Mammary epithelial cell (primary cell): ENCODE measurements at regions not wholly inside any gene's neighbourhood (a gene's known extent, or its start where the extent isn't known, plus 50 kb on each side); places are given as distances from the start of the nearest gene placed in this dataset.

Experiments used
- EZH2 ChIP-seq: IDR thresholded peaks from 2 replicates; pipeline ENCODE4 v1.6.1; 2012; ENCODE audit warnings: low read length, inconsistent platforms, borderline replicate concordance
- TF ChIP-seq, protein P1 (sequence below), 2 donors: IDR thresholded peaks in 1 of 2; conservative IDR thresholded peaks in 1 of 2; 2 replicates each; pipeline ENCODE4 v1.5.1; 2011 to 2012; ENCODE audit warnings: inconsistent platforms in 2 of 2, low read length in 2 of 2, mild to moderate bottlenecking in 2 of 2, control low read depth in 1 of 2, low read depth in 1 of 2; ENCODE audit not compliant: insufficient read depth in 1 of 2; ENCODE audit errors: extremely low read depth in 1 of 2

DNA sequence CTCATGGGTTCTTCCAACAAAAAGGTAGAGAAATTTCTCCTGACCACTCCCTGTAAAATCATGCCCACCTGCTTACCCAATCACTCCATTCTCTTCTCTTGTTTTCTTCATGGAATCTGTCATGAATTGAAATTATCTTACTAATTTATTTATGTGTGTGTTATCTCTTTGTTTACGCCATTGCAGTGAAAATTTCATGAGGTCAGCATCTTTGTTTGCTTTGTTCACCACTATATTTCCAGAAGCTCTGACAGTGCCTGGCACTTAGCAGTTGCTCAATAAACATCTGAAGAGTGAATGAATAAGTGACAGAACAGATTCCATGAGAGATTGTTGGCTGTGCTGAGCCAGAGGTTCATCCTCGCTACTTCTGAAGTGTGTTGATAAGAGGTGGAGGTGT is 329.5 kb downstream of the NXPE2 start:
- TF ChIP-seq, protein P1, sequence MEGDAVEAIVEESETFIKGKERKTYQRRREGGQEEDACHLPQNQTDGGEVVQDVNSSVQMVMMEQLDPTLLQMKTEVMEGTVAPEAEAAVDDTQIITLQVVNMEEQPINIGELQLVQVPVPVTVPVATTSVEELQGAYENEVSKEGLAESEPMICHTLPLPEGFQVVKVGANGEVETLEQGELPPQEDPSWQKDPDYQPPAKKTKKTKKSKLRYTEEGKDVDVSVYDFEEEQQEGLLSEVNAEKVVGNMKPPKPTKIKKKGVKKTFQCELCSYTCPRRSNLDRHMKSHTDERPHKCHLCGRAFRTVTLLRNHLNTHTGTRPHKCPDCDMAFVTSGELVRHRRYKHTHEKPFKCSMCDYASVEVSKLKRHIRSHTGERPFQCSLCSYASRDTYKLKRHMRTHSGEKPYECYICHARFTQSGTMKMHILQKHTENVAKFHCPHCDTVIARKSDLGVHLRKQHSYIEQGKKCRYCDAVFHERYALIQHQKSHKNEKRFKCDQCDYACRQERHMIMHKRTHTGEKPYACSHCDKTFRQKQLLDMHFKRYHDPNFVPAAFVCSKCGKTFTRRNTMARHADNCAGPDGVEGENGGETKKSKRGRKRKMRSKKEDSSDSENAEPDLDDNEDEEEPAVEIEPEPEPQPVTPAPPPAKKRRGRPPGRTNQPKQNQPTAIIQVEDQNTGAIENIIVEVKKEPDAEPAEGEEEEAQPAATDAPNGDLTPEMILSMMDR (conservative IDR thresholded peaks at IDR 0.05 in 1 of 2, IDR thresholded peaks at IDR 0.05 in 1 of 2; ENCODE audit: extremely low read depth in 1 of 2, insufficient read depth in 1 of 2, low read depth in 1 of 2, low read length in 2 of 2): no peak
- TF ChIP-seq EZH2: no peak
